ENCODE measurements at regions not wholly inside any gene's neighbourhood (a gene's known extent, or its start where the extent isn't known, plus 50 kb on each side); places are given as distances from the start of the nearest gene placed in this dataset.

- H3K9me3 Mint-ChIP-seq: no peaks in the 10 kb centered on the region
- TF ChIP-seq, protein P1, sequence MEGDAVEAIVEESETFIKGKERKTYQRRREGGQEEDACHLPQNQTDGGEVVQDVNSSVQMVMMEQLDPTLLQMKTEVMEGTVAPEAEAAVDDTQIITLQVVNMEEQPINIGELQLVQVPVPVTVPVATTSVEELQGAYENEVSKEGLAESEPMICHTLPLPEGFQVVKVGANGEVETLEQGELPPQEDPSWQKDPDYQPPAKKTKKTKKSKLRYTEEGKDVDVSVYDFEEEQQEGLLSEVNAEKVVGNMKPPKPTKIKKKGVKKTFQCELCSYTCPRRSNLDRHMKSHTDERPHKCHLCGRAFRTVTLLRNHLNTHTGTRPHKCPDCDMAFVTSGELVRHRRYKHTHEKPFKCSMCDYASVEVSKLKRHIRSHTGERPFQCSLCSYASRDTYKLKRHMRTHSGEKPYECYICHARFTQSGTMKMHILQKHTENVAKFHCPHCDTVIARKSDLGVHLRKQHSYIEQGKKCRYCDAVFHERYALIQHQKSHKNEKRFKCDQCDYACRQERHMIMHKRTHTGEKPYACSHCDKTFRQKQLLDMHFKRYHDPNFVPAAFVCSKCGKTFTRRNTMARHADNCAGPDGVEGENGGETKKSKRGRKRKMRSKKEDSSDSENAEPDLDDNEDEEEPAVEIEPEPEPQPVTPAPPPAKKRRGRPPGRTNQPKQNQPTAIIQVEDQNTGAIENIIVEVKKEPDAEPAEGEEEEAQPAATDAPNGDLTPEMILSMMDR (IDR thresholded peaks at IDR 0.05; ENCODE audit: unreplicated experiment in 3 of 3): no peak
- no peaks in the 10 kb centered on the region for H3K27me3 Mint-ChIP-seq (ENCODE audit: low read depth)
- H3K4me3 Mint-ChIP-seq: no peak overlapping the region
- H3K4me1 Mint-ChIP-seq: peaks cover 35% of the 10 kb centered on the region
- H3K27ac Mint-ChIP-seq: peak overlapping the region; percentile 27 to 85 (median 55)
- no peaks in the 10 kb centered on the region for H3K36me3 Mint-ChIP-seq (ENCODE audit: low read depth)
Observed at GRCh38 chr12:4012073-4012472, 138.9 kb upstream of the PARP11 start.

DNA sequence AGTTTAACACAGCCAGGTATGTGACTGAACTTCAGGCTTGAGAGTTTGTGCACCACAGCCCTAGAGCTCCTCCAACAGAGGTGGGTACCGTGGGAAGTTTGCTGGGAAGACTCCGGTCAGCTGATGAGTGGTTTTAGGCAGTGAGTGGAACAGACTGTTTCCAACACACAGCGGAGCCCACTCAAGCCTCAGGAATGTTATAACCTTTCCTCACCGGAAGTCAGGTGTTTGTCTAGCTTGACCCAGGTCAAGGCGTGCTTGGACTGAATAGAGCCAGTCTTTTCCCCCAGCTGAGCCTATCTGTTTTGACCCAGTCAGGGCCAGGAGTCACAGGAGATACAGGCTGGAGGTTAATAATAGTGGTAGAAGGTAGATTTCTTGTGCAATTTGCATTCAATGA lies 138.4 kb upstream of the PARP11 start:
- peaks cover 38% of the 10 kb centered on the region for H3K4me1 Mint-ChIP-seq
- TF ChIP-seq, protein P1 (IDR thresholded peaks at IDR 0.05; ENCODE audit: unreplicated experiment in 3 of 3): no peak

DNA sequence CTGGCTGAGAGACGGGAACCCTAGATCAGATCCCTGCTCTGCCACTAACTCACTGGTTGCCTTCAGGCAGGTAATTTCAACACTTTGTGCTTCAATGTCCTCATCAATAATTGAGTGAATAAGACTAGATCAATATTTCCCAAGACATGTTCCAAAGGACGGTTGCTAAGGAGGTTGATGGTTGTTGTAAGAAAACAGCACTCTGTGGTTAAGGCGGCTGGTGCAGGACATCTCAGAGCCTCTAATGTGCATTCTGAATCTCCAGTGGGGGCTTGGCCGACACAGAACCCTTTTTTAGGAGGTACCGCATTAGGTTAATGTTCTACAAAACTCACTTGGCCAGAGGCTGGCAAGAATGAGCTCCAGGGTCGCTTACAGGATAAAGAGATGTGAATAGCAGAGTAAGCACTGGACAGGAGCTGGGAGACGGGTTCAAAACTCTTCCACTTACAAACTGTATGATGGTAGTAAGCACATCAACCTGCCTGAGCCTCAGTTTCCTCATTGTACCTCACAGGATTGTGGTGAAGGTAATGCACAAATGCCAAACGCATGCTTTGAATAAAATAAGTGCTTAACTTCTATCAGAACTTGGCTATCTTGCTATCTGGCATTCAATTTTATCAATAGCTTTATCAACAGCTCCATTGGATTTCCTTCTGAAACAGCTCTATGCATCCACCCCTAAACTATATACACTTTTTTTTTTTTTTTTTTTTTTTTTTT lies 136.9 kb upstream of the PARP11 start:
- TF ChIP-seq, protein P1 (IDR thresholded peaks at IDR 0.05; ENCODE audit: unreplicated experiment in 3 of 3): no peak
- Mint-ChIP-seq H3K9me3 (no peaks in the 10 kb centered on the region), H3K4me1 (peaks cover 34% of the 10 kb centered on the region), H3K27ac (peak overlapping the region; percentile 64 to 81 (median 67)), H3K4me3 (no peak overlapping the region), H3K27me3 (ENCODE audit: low read depth) (no peaks in the 10 kb centered on the region), H3K36me3 (ENCODE audit: low read depth) (no peaks in the 10 kb centered on the region)

More for the DNA sequence above, 138.4 kb upstream of the PARP11 start:
- no peak overlapping the region for H3K4me3 Mint-ChIP-seq
- H3K36me3 Mint-ChIP-seq (ENCODE audit: low read depth): no peaks in the 10 kb centered on the region
- peak overlapping the region; percentile 55 to 85 (median 78) for H3K27ac Mint-ChIP-seq
- H3K9me3 Mint-ChIP-seq: no peaks in the 10 kb centered on the region
- no peaks in the 10 kb centered on the region for H3K27me3 Mint-ChIP-seq (ENCODE audit: low read depth)

DNA sequence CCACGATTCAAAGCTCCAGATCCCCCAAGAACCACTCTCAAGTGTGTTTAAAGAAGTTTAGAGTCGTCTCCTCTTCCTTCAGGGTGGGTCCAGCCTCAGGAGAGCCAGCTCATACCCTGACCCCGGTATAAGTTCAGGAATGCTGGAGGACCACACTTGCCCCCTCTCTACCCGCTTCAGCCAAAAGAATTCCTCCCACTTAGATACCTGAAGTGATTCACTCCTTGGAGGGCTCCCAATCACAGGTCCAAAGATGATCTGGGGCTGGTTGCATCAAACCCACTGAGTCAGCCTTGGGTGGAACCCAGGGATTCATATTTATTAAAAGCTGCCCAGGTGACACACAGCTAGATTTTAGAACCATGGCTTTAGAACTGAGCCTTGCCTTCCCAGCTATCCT lies 133.5 kb upstream of the PARP11 start:
- H3K27me3 Mint-ChIP-seq (ENCODE audit: low read depth): no peaks in the 10 kb centered on the region
- H3K4me3 Mint-ChIP-seq: no peak overlapping the region

GRCh38 chr12:4005851-4006430 lies 132.7 kb upstream of the PARP11 start:
- Mint-ChIP-seq H3K27me3 (ENCODE audit: low read depth) (no peaks in the 10 kb centered on the region), H3K36me3 (ENCODE audit: low read depth) (no peaks in the 10 kb centered on the region), H3K9me3 (peaks cover 7% of the 10 kb centered on the region), H3K4me1 (peaks cover 29% of the 10 kb centered on the region), H3K27ac (peak overlapping the region in 2 of 3 experiments; percentile 27 to 56), H3K4me3 (no peak overlapping the region)
- TF ChIP-seq, protein P1 (IDR thresholded peaks at IDR 0.05; ENCODE audit: unreplicated experiment in 3 of 3): no peak

More for the DNA sequence above, 133.5 kb upstream of the PARP11 start:
- peak overlapping the region in 2 of 3 experiments; percentile 27 to 46 for H3K27ac Mint-ChIP-seq
- TF ChIP-seq, protein P1 (IDR thresholded peaks at IDR 0.05; ENCODE audit: unreplicated experiment in 3 of 3): no peak
- peaks cover 29% of the 10 kb centered on the region for H3K4me1 Mint-ChIP-seq
- H3K36me3 Mint-ChIP-seq (ENCODE audit: low read depth): no peaks in the 10 kb centered on the region
- peaks cover 2% of the 10 kb centered on the region for H3K9me3 Mint-ChIP-seq
